Endothelial cell of umbilical vein (primary cell): ENCODE measurements at regions not wholly inside any gene's neighbourhood (a gene's known extent, or its start where the extent isn't known, plus 50 kb on each side); places are given as distances from the start of the nearest gene placed in this dataset.
"Not testable (repeated sequence)": the region's sequence is repeated elsewhere in the genome, so short reads cannot be mapped to it uniquely, and the experiment has no call there.

Source experiments
- BruUV-seq: library from RNA; stranded (reverse); fragments of 400-500 nt; replicated peaks from 2 replicates; lab custom pipeline; 2021; lab: Mats Ljungman, UMichigan
- CTCF ChIA-PET: fragments of 300-600, 350-600 bp; sonication (Branson Sonifier 250); formaldehyde crosslinking; loops from one replicate; lab custom pipeline; 2021; ENCODE audit warnings: antibody characterized with exemption, inconsistent platforms; lab: Charles Lee
- POLR2A ChIA-PET: fragments of 300-600, 350-600 bp; sonication (Branson Sonifier 250); formaldehyde crosslinking; loops from one replicate; lab custom pipeline; 2021; ENCODE audit warnings: antibody characterized with exemption, inconsistent platforms; lab: Charles Lee
- DNase-seq: peaks from one replicate; pipeline ENCODE4 v3.0.0-alpha.2; 2011; ENCODE audit warnings: low read depth, low spot score
- FAIRE-seq: peaks from 2 replicates; lab custom pipeline; 2011; peaks lifted over from hg19 to GRCh38; lab: Jason Lieb, UNC
- H2AFZ ChIP-seq: 2 replicates; pipeline ENCODE4 v1.6.0; 2012; ENCODE audit warnings: low read depth, low read length, control low read depth, inconsistent platforms
- H3K27ac ChIP-seq: 2 replicates; pipeline ENCODE4 v1.5.1; 2011; ENCODE audit warnings: low read depth, mild to moderate bottlenecking, control low read depth, low read length, moderate library complexity; ENCODE audit not compliant: insufficient read depth
- H3K27me3 ChIP-seq, 2 experiments: 2 replicates each; pipeline versions ENCODE4 v1.6.0 to v1.6.1; 2011; ENCODE audit warnings: low read length in 2 of 2, mixed read lengths in 1 of 2; ENCODE audit not compliant: control insufficient read depth in 2 of 2, insufficient read depth in 2 of 2
- H3K36me3 ChIP-seq, 2 experiments: 2 replicates in 1 of 2; 3 replicates in 1 of 2; pipeline ENCODE4 v1.5.1; 2011; ENCODE audit warnings: low read length in 2 of 2, mild to moderate bottlenecking in 1 of 2, moderate library complexity in 1 of 2; ENCODE audit not compliant: control insufficient read depth in 2 of 2, insufficient read depth in 2 of 2; ENCODE audit errors: extremely low read depth in 1 of 2
- H3K4me1 ChIP-seq: 3 replicates; pipeline ENCODE4 v1.5.1; 2011; ENCODE audit warnings: mild to moderate bottlenecking, low read length; ENCODE audit not compliant: control insufficient read depth, insufficient read depth; ENCODE audit errors: extremely low read depth
- H3K4me2 ChIP-seq: 2 replicates; pipeline ENCODE4 v1.6.1; 2011; ENCODE audit warnings: low read length, control low read depth, mixed read lengths; ENCODE audit not compliant: insufficient read depth
- H3K4me3 ChIP-seq, 3 experiments: fragments of 200-600 bp in 1 of 3; sonication (generic), shearing (Covaris generic) in 1 of 3; replicated peaks in 1 of 3; 2 replicates each; pipeline ENCODE4 v1.5.1; 2011 to 2016; ENCODE audit warnings: control low read depth in 3 of 3, low read length in 3 of 3, mild to moderate bottlenecking in 2 of 3, inconsistent platforms in 1 of 3, low read depth in 1 of 3, moderate library complexity in 1 of 3; ENCODE audit not compliant: insufficient read depth in 1 of 3
- H3K79me2 ChIP-seq: 2 replicates; pipeline ENCODE4 v1.6.0; 2012; ENCODE audit warnings: low read length, inconsistent platforms; ENCODE audit not compliant: control insufficient read depth, insufficient read depth
- H3K9ac ChIP-seq: replicated peaks from 2 replicates; pipeline ENCODE3; 2011; ENCODE audit warnings: low read length, control low read depth; ENCODE audit not compliant: insufficient read depth; ENCODE audit errors: extremely low read depth
- H3K9me1 ChIP-seq: replicated peaks from 3 replicates; pipeline ENCODE4 v1.6.0; 2011; ENCODE audit warnings: mild to moderate bottlenecking, low read length; ENCODE audit not compliant: control insufficient read depth, insufficient read depth; ENCODE audit errors: extremely low read depth
- H3K9me3 ChIP-seq: replicated peaks from 2 replicates; pipeline ENCODE4 v1.5.1; 2012; ENCODE audit warnings: low read length, inconsistent platforms; ENCODE audit not compliant: control insufficient read depth, insufficient read depth
- H4K20me1 ChIP-seq: replicated peaks from 2 replicates; pipeline ENCODE3; 2011; ENCODE audit warnings: mild to moderate bottlenecking, low read length; ENCODE audit not compliant: control insufficient read depth, insufficient read depth; ENCODE audit errors: extremely low read depth
- CTCF ChIP-seq, 2 donors: IDR thresholded peaks; 1 replicate in 1 of 2; 2 replicates in 1 of 2; pipeline ENCODE4 v1.5.1; 2011; ENCODE audit warnings: low read length in 2 of 2, mild to moderate bottlenecking in 2 of 2, moderate library complexity in 2 of 2, control low read depth in 1 of 2, inconsistent platforms in 1 of 2, low read depth in 1 of 2; ENCODE audit not compliant: insufficient read depth in 1 of 2; ENCODE audit errors: extremely low read depth in 1 of 2
- FOS ChIP-seq: IDR thresholded peaks from 2 replicates; pipeline ENCODE4 v1.6.1; 2011; ENCODE audit warnings: mild to moderate bottlenecking, low read length, moderate library complexity, borderline replicate concordance; ENCODE audit not compliant: insufficient read depth
- MAX ChIP-seq: IDR thresholded peaks from 2 replicates; pipeline ENCODE4 v1.6.1; 2011; ENCODE audit not compliant: insufficient read depth, insufficient read length
- POLR2A ChIP-seq: IDR thresholded peaks from 2 replicates; pipeline ENCODE4 v1.6.1; 2012; ENCODE audit warnings: low read depth, mild to moderate bottlenecking, control low read depth, low read length
- POLR2AphosphoS5 ChIP-seq: IDR thresholded peaks from 2 replicates; pipeline ENCODE4 v1.6.1; 2012; ENCODE audit warnings: low read depth, mild to moderate bottlenecking, control low read depth, low read length, moderate library complexity; ENCODE audit not compliant: insufficient read depth
- dilution Hi-C: fragments of 300-500 bp; cut with MboI; formaldehyde crosslinking; loops from one replicate; pipeline ENCODE4 v1.15.0; 2019; ENCODE audit warnings: low sequenced_read_pairs; ENCODE audit not compliant: extremely low pct_ligation_motif_present
- intact Hi-C: fragments of 100-400 bp; cut with micrococcal nuclease; formaldehyde crosslinking; loops from one replicate; pipeline ENCODE4 v1.10.0; 2022

- FAIRE-seq (no peak), DNase-seq (no peak)
- no TSS peak for BruUV-seq
- H3K79me2 ChIP-seq = no peaks in the 10 kb centered on the region
- H3K27ac ChIP-seq = no peak overlapping the region
- H4K20me1 ChIP-seq = no peaks in the 10 kb centered on the region
- no peak overlapping the region for H3K4me3 ChIP-seq
- H3K9me3 ChIP-seq = no peaks in the 10 kb centered on the region
- POLR2A ChIA-PET = no interaction called here
- H3K9me1 ChIP-seq = no peaks in the 10 kb centered on the region
- H2AFZ ChIP-seq = no peak overlapping the region
- no peak overlapping the region for H3K4me2 ChIP-seq
- no peaks in the 10 kb centered on the region for H3K4me1 ChIP-seq
- intact Hi-C loops = no loop called here
- dilution Hi-C loops = no loop called here
- no peaks in the 10 kb centered on the region for H3K36me3 ChIP-seq
- no peak for TF ChIP-seq CTCF (IDR thresholded peaks at IDR 0.05; ENCODE audit: extremely low read depth in 1 of 2, insufficient read depth in 1 of 2, low read depth in 1 of 2, low read length in 2 of 2)
- TF ChIP-seq FOS = no peak
- TF ChIP-seq MAX = no peak
- TF ChIP-seq POLR2AphosphoS5 = no peak
- no peak for TF ChIP-seq POLR2A
- H3K27me3 ChIP-seq = peaks cover 0 to 2% of the 10 kb centered on the region in 2 experiments
- CTCF ChIA-PET = no interaction called here
- no peak overlapping the region for H3K9ac ChIP-seq
Observed at GRCh38 chr4:122082661-122083060, 69.5 kb upstream of the BLTP1 start.

- H3K4me2 ChIP-seq, dilution Hi-C loops, H3K79me2 ChIP-seq, CTCF ChIA-PET, H2AFZ ChIP-seq, H3K4me1 ChIP-seq, H3K9me1 ChIP-seq, H4K20me1 ChIP-seq, POLR2A ChIA-PET, H3K9me3 ChIP-seq, H3K36me3 ChIP-seq, H3K4me3 ChIP-seq, intact Hi-C loops, DNase-seq, H3K9ac ChIP-seq, H3K27ac ChIP-seq, FAIRE-seq, BruUV-seq, H3K27me3 ChIP-seq: not testable (repeated sequence)
Observed at GRCh38 chr4:122077653-122078052, 74.5 kb upstream of the BLTP1 start.

- H3K36me3 ChIP-seq, H3K9me1 ChIP-seq, dilution Hi-C loops, H4K20me1 ChIP-seq, H2AFZ ChIP-seq, H3K27ac ChIP-seq, FAIRE-seq, H3K4me2 ChIP-seq, POLR2A ChIA-PET, H3K9ac ChIP-seq, H3K79me2 ChIP-seq, H3K4me1 ChIP-seq, CTCF ChIA-PET, intact Hi-C loops, H3K9me3 ChIP-seq, BruUV-seq, DNase-seq, H3K4me3 ChIP-seq, H3K27me3 ChIP-seq: not testable (repeated sequence)
Observed at GRCh38 chr4:122076835-122077234, 75.3 kb upstream of the BLTP1 start.
